GM13977 (cell line): ENCODE measurements at regions not wholly inside any gene's neighbourhood (a gene's known extent, or its start where the extent isn't known, plus 50 kb on each side); places are given as distances from the start of the nearest gene placed in this dataset.

Experiments
- DNase-seq: peaks from one replicate; pipeline ENCODE4 v3.0.0; 2012; ENCODE audit warnings: low spot score
- CTCF ChIP-seq: IDR thresholded peaks from 2 replicates; pipeline ENCODE4 v1.5.1; 2012; ENCODE audit warnings: mild to moderate bottlenecking, control low read depth; ENCODE audit not compliant: insufficient read depth; ENCODE audit errors: extremely low read depth, missing control alignments
- in situ Hi-C: fragments of 300-500 bp; cut with MboI; formaldehyde crosslinking; loops from one replicate; pipeline ENCODE4 v1.12.0; 2022; ENCODE audit warnings: low sequenced_read_pairs, low pct_unique_long_range_greater_than_20kb, mixed read lengths, inconsistent platforms; ENCODE audit not compliant: unreplicated experiment

GRCh38 chr7:25311346-25311745 is 83.1 kb upstream of the NPVF start:
- in situ Hi-C loops = no loop called here
- no peak for DNase-seq
- TF ChIP-seq CTCF = no peak

GRCh38 chr7:25312968-25313367 is 84.7 kb upstream of the NPVF start:
- in situ Hi-C loops = no loop called here
- no peak for DNase-seq
- TF ChIP-seq CTCF = no peak

- no peak for DNase-seq
- no peak for TF ChIP-seq CTCF
- in situ Hi-C loops = no loop called here
Measured at GRCh38 chr7:25313526-25313925, 85.2 kb upstream of the NPVF start.

GRCh38 chr7:25314094-25314730 is 85.9 kb upstream of the NPVF start:
- no peak for TF ChIP-seq CTCF
- in situ Hi-C loops = no loop called here
- no peak for DNase-seq

- TF ChIP-seq CTCF = no peak
- in situ Hi-C loops = no loop called here
- no peak for DNase-seq
Measured at GRCh38 chr7:25314731-25315267, 86.5 kb upstream of the NPVF start.

- no peak for DNase-seq
- in situ Hi-C loops = no loop called here
- no peak for TF ChIP-seq CTCF
Measured at GRCh38 chr7:25316366-25316765, 88.1 kb upstream of the NPVF start.

GRCh38 chr7:25318047-25318446 is 89.8 kb upstream of the NPVF start:
- no peak for DNase-seq
- in situ Hi-C loops = no loop called here
- TF ChIP-seq CTCF = no peak
